ENCODE measurements at regions not wholly inside any gene's neighbourhood (a gene's known extent, or its start where the extent isn't known, plus 50 kb on each side); places are given as distances from the start of the nearest gene placed in this dataset.

- no peak for TF ChIP-seq CBX5 (IDR thresholded peaks at IDR 0.05; ENCODE audit: low read depth, low read length)
- TF ChIP-seq SRF (IDR thresholded peaks at IDR 0.05; ENCODE audit: low read depth, low read length): no peak
Observed at GRCh38 chr4:54574500-54574899, 83.3 kb upstream of the KIT start (continued).
